ENCODE measurements at regions not wholly inside any gene's neighbourhood (a gene's known extent, or its start where the extent isn't known, plus 50 kb on each side); places are given as distances from the start of the nearest gene placed in this dataset.
A peak's percentile ranks its signal among the peaks of the same experiment; 100 is the strongest.

DNA sequence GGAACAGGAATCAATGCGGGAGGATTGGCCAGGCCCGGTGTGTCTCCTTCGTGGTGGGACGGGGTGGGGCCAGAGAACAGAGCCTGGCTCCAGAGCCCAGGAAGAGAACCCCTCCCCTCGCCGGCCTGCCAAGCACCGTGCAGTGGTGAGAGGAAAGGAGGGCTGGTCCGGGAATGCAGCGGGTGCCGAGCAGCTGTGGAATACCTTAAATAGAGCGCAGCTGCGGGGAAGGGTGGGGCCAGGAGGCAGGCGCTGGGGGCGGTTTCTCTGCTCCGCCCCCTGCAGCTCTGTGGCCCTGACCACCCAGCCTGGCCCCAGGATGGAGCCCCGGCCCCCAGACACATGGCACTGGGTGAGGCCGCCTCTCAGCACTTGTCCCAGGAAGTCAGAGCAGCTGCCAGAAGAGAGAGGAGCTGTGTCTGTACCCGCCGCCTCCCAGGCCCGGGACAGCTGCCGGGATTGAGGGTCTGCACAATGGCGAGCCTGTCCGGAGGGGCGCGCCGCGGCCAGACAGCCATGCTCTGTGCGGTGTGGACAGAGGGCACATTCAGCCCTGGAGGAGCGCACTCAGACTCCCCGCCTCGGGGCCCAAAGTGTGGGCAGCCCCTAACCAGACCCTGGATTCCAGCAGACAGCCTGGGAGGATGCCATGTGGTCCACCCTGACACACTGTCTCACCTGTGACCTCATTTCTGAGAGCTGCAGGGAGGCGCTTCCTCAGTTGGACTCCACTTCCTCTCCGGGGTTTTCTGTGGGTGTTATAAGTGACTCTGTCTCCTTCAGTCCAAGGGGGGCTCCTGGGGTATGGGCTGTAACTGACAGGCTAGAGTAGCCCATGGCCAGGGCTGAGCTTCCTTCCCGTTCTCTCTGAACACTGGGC is 268.8 kb downstream of the SEC14L1 start:
- CTCF ChIA-PET (ENCODE audit: partially characterized antibody), result interaction anchor here (0.6 to 39.2 kb wide), 7 partner anchors 9 to 1506 kb away, joined by 3 to 512 read pairs (median 4); no protein-coding TSS in a partner anchor
- Histone ChIP-seq H3K27ac (ENCODE audit: low read depth, low read length) (0 out of 2 replicates have a peak overlapping the region, but pooled peaks have one; percentile 8), H2BK5ac (ENCODE audit: low read depth, low read length) (no peak overlapping the region), H3K79me2 (ENCODE audit: control insufficient read depth in 1 of 2, insufficient read depth in 2 of 2, low read length in 2 of 2) (peaks cover 3 to 57% of the 10 kb centered on the region in 2 experiments; a peak in 3 of 4 replicates), H3K79me1 (ENCODE audit: low read depth, low read length) (peaks cover 20% of the 10 kb centered on the region), H3K9ac (replicated peaks in 1 of 4; ENCODE audit: extremely low read depth in 1 of 4, low read depth in 3 of 4, low read length in 3 of 4) (no peak overlapping the region), H3K14ac (ENCODE audit: insufficient read length) (no peak overlapping the region), H4K20me1 (replicated peaks in 1 of 2; ENCODE audit: control insufficient read depth in 1 of 2, insufficient read depth in 2 of 2, low read length in 2 of 2) (peaks cover 9 to 24% of the 10 kb centered on the region in 2 experiments), H2BK12ac (ENCODE audit: low read depth, low read length) (no peak overlapping the region), H3K9me3 (ENCODE audit: insufficient read depth in 2 of 2, low read depth in 1 of 2, low read length in 1 of 2) (no peaks in the 10 kb centered on the region), H2BK15ac (ENCODE audit: low read length) (no peak overlapping the region), H3K23me2 (ENCODE audit: low read depth, low read length) (no peaks in the 10 kb centered on the region), H3K4me3 (ENCODE audit: extremely low read depth in 1 of 4, insufficient read depth in 2 of 4, low read depth in 3 of 4, low read length in 4 of 4) (no peak overlapping the region), H2AK5ac (ENCODE audit: low read depth, low read length) (no peak overlapping the region; the same call in 1 of the 2 replicates), H3K23ac (ENCODE audit: insufficient read length) (no peak overlapping the region), H2BK120ac (replicated peaks; ENCODE audit: low read depth, low read length) (no peak overlapping the region), H3K36me3 (ENCODE audit: control insufficient read depth in 2 of 4, insufficient read depth in 4 of 4, low read length in 3 of 4) (no peaks in the 10 kb centered on the region), H2BK20ac (ENCODE audit: low read length) (no peak overlapping the region), H3K56ac (replicated peaks; ENCODE audit: insufficient read length, low read depth, low read length) (peak overlapping the region; percentile 18), H4K91ac (replicated peaks; ENCODE audit: insufficient read length, low read length) (peak overlapping the region; percentile 56), H4K5ac (ENCODE audit: insufficient read length, low read depth, low read length) (no peak overlapping the region), H3K4me1 (replicated peaks in 1 of 4; ENCODE audit: control insufficient read depth in 3 of 4, insufficient read depth in 4 of 4, low read length in 3 of 4) (peaks cover 6 to 25% (median 12%) of the 10 kb centered on the region in 4 experiments), H3K27me3 (replicated peaks in 1 of 4; ENCODE audit: control insufficient read depth in 3 of 4, extremely low read depth in 1 of 4, insufficient read depth in 3 of 4, low read length in 3 of 4) (no peaks in the 10 kb centered on the region), H3K4me2 (ENCODE audit: insufficient read depth in 1 of 2, low read depth in 2 of 2, low read length in 2 of 2) (no peak overlapping the region; a peak in 1 of 4 replicates), H4K8ac (ENCODE audit: extremely low read depth, insufficient read depth, low read length) (no peak overlapping the region; the same call in 1 of the 2 replicates), H3K4ac (replicated peaks; ENCODE audit: insufficient read length, low read depth, low read length) (no peak overlapping the region), H3K18ac (ENCODE audit: extremely low read depth, low read length) (no peak overlapping the region; the same call in 1 of the 2 replicates), H2AFZ (ENCODE audit: low read length) (no peak overlapping the region)
- POLR2A ChIA-PET (ENCODE audit: partially characterized antibody), result interaction anchor here (1.2 to 1.7 kb wide), 2 partner anchors 21 to 57 kb away, joined by 3 to 6 read pairs; no protein-coding TSS in a partner anchor
- TF ChIP-seq RBBP5 (IDR thresholded peaks at IDR 0.05; ENCODE audit: borderline replicate concordance, low read depth, low read length) (no peak), TEAD4 (IDR thresholded peaks at IDR 0.05; ENCODE audit: low read depth, low read length) (peak; percentile 48; the same call in 1 of the 2 replicates)
- DNase-seq (ENCODE audit: low read depth in 1 of 2, low spot score in 2 of 2), result peak in 1 of 2 experiments; percentile 71
- FAIRE-seq, result no peak
- WGBS, 2 experiments (ENCODE audit: extremely low coverage in 1 of 2, insufficient coverage in 1 of 2, insufficient read length in 1 of 2, insufficient replicate concordance in 2 of 2, low coverage in 1 of 2, low lambda C conversion rate in 2 of 2, missing lambda C conversion rate in 1 of 2), result 65% methylated on average over 26 of the region's 34 CpGs; no CpG with 5 or more reads in 1 of the 2 experiments
